ENCODE measurements at regions not wholly inside any gene's neighbourhood (a gene's known extent, or its start where the extent isn't known, plus 50 kb on each side); places are given as distances from the start of the nearest gene placed in this dataset.

DNA sequence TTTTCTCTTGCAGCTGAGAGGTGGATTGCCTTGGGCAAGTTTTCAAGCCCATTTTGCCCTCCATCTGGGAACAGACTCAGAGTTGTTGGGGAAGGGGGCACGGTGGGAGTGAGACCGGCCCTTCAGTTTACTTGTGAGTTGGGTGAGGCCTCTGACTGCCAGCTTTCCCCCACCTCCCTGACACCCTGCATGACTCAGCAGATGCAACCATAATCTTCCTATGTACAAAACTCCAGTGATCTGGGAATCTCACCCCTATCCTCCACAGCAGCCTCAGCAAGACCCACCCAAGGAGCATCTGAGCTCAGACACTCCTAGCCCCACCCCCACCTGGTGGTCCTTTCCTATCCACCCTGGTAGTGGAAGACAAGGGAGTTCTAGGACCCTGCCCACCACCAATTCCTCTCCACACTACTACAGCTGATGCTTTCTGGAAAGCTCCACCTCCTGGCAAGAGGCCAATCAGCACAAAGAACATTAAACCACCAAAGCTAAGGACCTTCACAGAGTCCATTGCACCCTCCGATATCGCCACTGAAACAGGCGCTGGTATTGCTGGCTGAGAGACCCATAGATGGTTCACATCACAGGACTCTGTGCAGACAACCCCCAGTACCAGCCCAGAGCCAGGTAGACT, 99.4 kb upstream of the STK26 start:
- no peaks in the 10 kb centered on the region for H3K9me3 ChIP-seq (replicated peaks in 1 of 2; ENCODE audit: control insufficient read depth in 2 of 2, insufficient read depth in 1 of 2, low read depth in 1 of 2, low read length in 2 of 2)
- WGBS, 2 donors (ENCODE audit: extremely low coverage in 2 of 2, insufficient read length in 2 of 2, insufficient replicate concordance in 1 of 2): no CpG with 5 or more reads among the region's 5 CpGs
- no peaks in the 10 kb centered on the region for H3K4me1 ChIP-seq (ENCODE audit: control insufficient read depth in 2 of 2, insufficient read depth in 1 of 2, low read depth in 1 of 2, low read length in 2 of 2)
- no peak overlapping the region for H3K9ac ChIP-seq (ENCODE audit: low read depth, low read length, poor library complexity)
- no peak overlapping the region for H2BK12ac ChIP-seq (ENCODE audit: low read length)
- H3K27me3 ChIP-seq (ENCODE audit: control insufficient read depth in 3 of 3, insufficient read depth in 3 of 3, low read depth in 1 of 3, low read length in 3 of 3): peaks cover 0 to 28% (median 0%) of the 10 kb centered on the region in 3 experiments
- no peak overlapping the region for H3K27ac ChIP-seq (replicated peaks; ENCODE audit: low read length)
- no peak overlapping the region for H2BK15ac ChIP-seq (ENCODE audit: low read length)
- H2BK5ac ChIP-seq (ENCODE audit: low read length): no peak overlapping the region
- no peak overlapping the region for H4K8ac ChIP-seq (ENCODE audit: low read depth, low read length)
- no peak overlapping the region for H3K4ac ChIP-seq (ENCODE audit: low read length)
- H3K4me2 ChIP-seq (ENCODE audit: insufficient read depth, low read length, poor library complexity, severe bottlenecking): no peak overlapping the region
- H3K18ac ChIP-seq (ENCODE audit: low read length): no peak overlapping the region
- no peak for DNase-seq (ENCODE audit: low spot score)
- no peak overlapping the region for H4K91ac ChIP-seq (ENCODE audit: low read depth, low read length, poor library complexity)
- no peak overlapping the region for H2AFZ ChIP-seq (ENCODE audit: low read length)
- H3K4me3 ChIP-seq (ENCODE audit: low read length in 2 of 2): no peak overlapping the region
- no peaks in the 10 kb centered on the region for H3K36me3 ChIP-seq (replicated peaks in 1 of 2; ENCODE audit: control insufficient read depth in 2 of 2, insufficient read depth in 2 of 2, low read length in 2 of 2)
- H3K79me1 ChIP-seq (ENCODE audit: low read depth, low read length): no peaks in the 10 kb centered on the region
- no peak overlapping the region for H2AK5ac ChIP-seq (ENCODE audit: low read depth, low read length)
- no peak overlapping the region for H2BK120ac ChIP-seq (ENCODE audit: low read depth, low read length)
- H3K14ac ChIP-seq (ENCODE audit: low read length): no peak overlapping the region
- H3K23ac ChIP-seq (ENCODE audit: low read depth, low read length, poor library complexity): no peak overlapping the region

DNA sequence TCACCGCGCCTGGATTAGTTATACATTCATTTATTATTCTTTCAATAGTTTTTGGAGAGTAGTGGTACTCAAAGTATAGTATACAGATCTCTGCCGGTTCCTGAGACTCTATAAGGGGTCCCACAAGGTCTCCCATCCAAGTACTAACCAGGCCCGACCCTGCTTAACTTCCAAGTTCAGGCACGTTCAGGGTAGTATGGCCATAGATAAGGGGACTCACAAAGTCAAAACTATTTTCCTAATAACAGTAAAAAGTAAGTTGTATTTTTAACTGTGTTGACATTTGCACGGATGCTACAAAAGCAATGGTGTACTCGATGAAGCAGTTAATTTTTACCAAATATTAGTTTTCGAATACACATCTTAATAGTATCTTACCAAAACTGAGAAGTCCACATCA, 84.4 kb upstream of the STK26 start:
- H3K4me3 ChIP-seq (ENCODE audit: low read length in 2 of 2): no peak overlapping the region
- H4K91ac ChIP-seq (ENCODE audit: low read depth, low read length, poor library complexity): no peak overlapping the region
- H4K8ac ChIP-seq (ENCODE audit: low read depth, low read length): no peak overlapping the region
- H3K4me1 ChIP-seq (ENCODE audit: control insufficient read depth in 2 of 2, insufficient read depth in 1 of 2, low read depth in 1 of 2, low read length in 2 of 2): no peaks in the 10 kb centered on the region
- no peak overlapping the region for H2BK12ac ChIP-seq (ENCODE audit: low read length)
- H3K9me3 ChIP-seq (replicated peaks in 1 of 2; ENCODE audit: control insufficient read depth in 2 of 2, insufficient read depth in 1 of 2, low read depth in 1 of 2, low read length in 2 of 2): no peaks in the 10 kb centered on the region
- H3K79me1 ChIP-seq (ENCODE audit: low read depth, low read length): no peaks in the 10 kb centered on the region
- H3K27ac ChIP-seq (replicated peaks; ENCODE audit: low read length): no peak overlapping the region
- H3K27me3 ChIP-seq (ENCODE audit: control insufficient read depth in 3 of 3, insufficient read depth in 3 of 3, low read depth in 1 of 3, low read length in 3 of 3): peaks cover 0 to 54% (median 0%) of the 10 kb centered on the region in 3 experiments
- no peak for DNase-seq (ENCODE audit: low spot score)
- no peak overlapping the region for H2BK15ac ChIP-seq (ENCODE audit: low read length)
- no peak overlapping the region for H3K14ac ChIP-seq (ENCODE audit: low read length)
- no peak overlapping the region for H2BK120ac ChIP-seq (ENCODE audit: low read depth, low read length)
- no peak overlapping the region for H2BK5ac ChIP-seq (ENCODE audit: low read length)
- H3K18ac ChIP-seq (ENCODE audit: low read length): no peak overlapping the region
- no peak overlapping the region for H2AFZ ChIP-seq (ENCODE audit: low read length)
- H3K4me2 ChIP-seq (ENCODE audit: insufficient read depth, low read length, poor library complexity, severe bottlenecking): no peak overlapping the region
- H3K36me3 ChIP-seq (replicated peaks in 1 of 2; ENCODE audit: control insufficient read depth in 2 of 2, insufficient read depth in 2 of 2, low read length in 2 of 2): no peaks in the 10 kb centered on the region
- WGBS, 2 donors (ENCODE audit: extremely low coverage in 2 of 2, insufficient read length in 2 of 2, insufficient replicate concordance in 1 of 2): no CpG with 5 or more reads among the region's 8 CpGs
- H3K4ac ChIP-seq (ENCODE audit: low read length): no peak overlapping the region
- no peak overlapping the region for H3K9ac ChIP-seq (ENCODE audit: low read depth, low read length, poor library complexity)
- no peak overlapping the region for H2AK5ac ChIP-seq (ENCODE audit: low read depth, low read length)
- H3K23ac ChIP-seq (ENCODE audit: low read depth, low read length, poor library complexity): no peak overlapping the region

DNA sequence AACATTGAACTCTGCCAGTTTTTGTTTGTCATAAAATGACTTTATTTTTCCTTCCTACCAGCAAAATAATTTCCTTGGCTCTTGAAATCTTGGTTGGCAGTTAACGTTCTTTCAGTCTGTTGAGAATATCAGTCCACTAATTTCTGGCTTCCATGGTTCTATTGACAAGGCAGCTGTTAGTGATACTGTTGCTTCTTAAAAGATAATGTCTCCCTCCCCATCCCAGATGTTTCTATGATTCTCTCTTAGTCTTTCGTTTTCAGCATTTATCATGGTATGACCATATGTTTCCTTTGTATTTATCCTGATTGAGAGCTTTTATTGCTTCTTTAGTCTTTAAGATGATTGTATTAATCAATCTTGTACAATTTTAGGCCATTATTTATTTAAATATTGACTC, 81.1 kb upstream of the STK26 start:
- no peak overlapping the region for H2AFZ ChIP-seq (ENCODE audit: low read length)
- H3K4me2 ChIP-seq (ENCODE audit: insufficient read depth, low read length, poor library complexity, severe bottlenecking): no peak overlapping the region
- H2BK5ac ChIP-seq (ENCODE audit: low read length): no peak overlapping the region
- H3K14ac ChIP-seq (ENCODE audit: low read length): no peak overlapping the region
- no peak overlapping the region for H3K18ac ChIP-seq (ENCODE audit: low read length)
- H3K4ac ChIP-seq (ENCODE audit: low read length): no peak overlapping the region
- no peak overlapping the region for H2BK12ac ChIP-seq (ENCODE audit: low read length)
- WGBS, 2 donors (ENCODE audit: extremely low coverage in 2 of 2, insufficient read length in 2 of 2, insufficient replicate concordance in 1 of 2): no CpG with 5 or more reads among the region's 2 CpGs
- no peak overlapping the region for H3K27ac ChIP-seq (replicated peaks; ENCODE audit: low read length)
- H2BK15ac ChIP-seq (ENCODE audit: low read length): no peak overlapping the region
- H3K27me3 ChIP-seq (ENCODE audit: control insufficient read depth in 3 of 3, insufficient read depth in 3 of 3, low read depth in 1 of 3, low read length in 3 of 3): peaks cover 0 to 53% (median 0%) of the 10 kb centered on the region in 3 experiments
- H3K9me3 ChIP-seq (replicated peaks in 1 of 2; ENCODE audit: control insufficient read depth in 2 of 2, insufficient read depth in 1 of 2, low read depth in 1 of 2, low read length in 2 of 2): no peaks in the 10 kb centered on the region
- H3K36me3 ChIP-seq (replicated peaks in 1 of 2; ENCODE audit: control insufficient read depth in 2 of 2, insufficient read depth in 2 of 2, low read length in 2 of 2): no peaks in the 10 kb centered on the region
- H4K91ac ChIP-seq (ENCODE audit: low read depth, low read length, poor library complexity): no peak overlapping the region
- no peak overlapping the region for H2BK120ac ChIP-seq (ENCODE audit: low read depth, low read length)
- no peaks in the 10 kb centered on the region for H3K4me1 ChIP-seq (ENCODE audit: control insufficient read depth in 2 of 2, insufficient read depth in 1 of 2, low read depth in 1 of 2, low read length in 2 of 2)
- H3K4me3 ChIP-seq (ENCODE audit: low read length in 2 of 2): no peak overlapping the region
- DNase-seq (ENCODE audit: low spot score): no peak
- H3K23ac ChIP-seq (ENCODE audit: low read depth, low read length, poor library complexity): no peak overlapping the region
- no peak overlapping the region for H2AK5ac ChIP-seq (ENCODE audit: low read depth, low read length)
- no peaks in the 10 kb centered on the region for H3K79me1 ChIP-seq (ENCODE audit: low read depth, low read length)
- H4K8ac ChIP-seq (ENCODE audit: low read depth, low read length): no peak overlapping the region
- H3K9ac ChIP-seq (ENCODE audit: low read depth, low read length, poor library complexity): no peak overlapping the region

DNA sequence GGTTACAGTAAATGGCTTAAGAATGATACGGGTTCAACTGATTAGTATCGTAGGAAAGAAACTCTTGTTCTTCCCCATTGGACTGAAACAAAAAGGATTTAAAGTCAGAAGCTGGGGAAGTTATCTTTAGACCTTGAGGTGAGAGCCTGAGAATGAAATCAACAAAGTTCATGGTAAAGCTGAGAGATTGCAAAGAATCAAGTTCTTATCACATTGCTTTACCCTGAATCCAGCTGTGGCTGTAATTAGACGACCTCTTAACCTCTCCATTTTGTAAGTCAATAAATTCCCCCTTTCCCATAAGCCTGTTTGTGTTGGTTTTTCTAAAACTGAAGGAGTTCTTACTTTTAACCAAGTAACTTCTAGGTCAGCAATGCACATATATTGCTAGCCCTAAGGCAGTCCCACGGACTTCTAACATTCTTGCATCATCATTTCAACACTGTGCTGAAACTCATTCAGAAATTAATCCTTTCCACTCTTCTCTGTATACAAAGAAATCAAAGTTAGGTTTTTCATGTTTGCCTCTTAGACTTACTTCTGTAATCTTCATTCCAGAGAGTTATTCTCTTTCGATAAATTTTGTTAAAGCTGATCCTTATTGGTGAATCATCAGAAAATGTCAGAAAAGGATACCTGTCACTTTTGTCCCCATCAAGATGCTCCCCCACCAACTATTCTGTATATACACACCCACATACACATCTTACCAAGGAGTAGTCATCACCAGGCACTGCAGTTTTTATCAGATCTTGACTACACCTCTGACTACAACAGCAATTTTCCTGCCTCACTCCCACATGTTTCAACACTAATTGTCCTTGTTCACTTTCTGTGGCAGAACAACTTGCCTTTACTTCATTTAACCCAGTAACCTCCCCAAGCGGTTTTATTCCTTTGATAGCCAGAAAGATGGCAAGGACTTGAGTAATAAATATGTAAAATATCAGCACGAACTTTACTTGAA, 77.9 kb upstream of the STK26 start:
- no peak overlapping the region for H3K14ac ChIP-seq (ENCODE audit: low read length)
- no peak overlapping the region for H2BK5ac ChIP-seq (ENCODE audit: low read length)
- H3K4ac ChIP-seq (ENCODE audit: low read length): no peak overlapping the region
- no peaks in the 10 kb centered on the region for H3K79me1 ChIP-seq (ENCODE audit: low read depth, low read length)
- H3K27ac ChIP-seq (replicated peaks; ENCODE audit: low read length): no peak overlapping the region
- no peak overlapping the region for H4K8ac ChIP-seq (ENCODE audit: low read depth, low read length)
- H3K27me3 ChIP-seq (ENCODE audit: control insufficient read depth in 3 of 3, insufficient read depth in 3 of 3, low read depth in 1 of 3, low read length in 3 of 3): peaks cover 0 to 39% (median 0%) of the 10 kb centered on the region in 3 experiments
- H2AFZ ChIP-seq (ENCODE audit: low read length): no peak overlapping the region
- H3K4me1 ChIP-seq (ENCODE audit: control insufficient read depth in 2 of 2, insufficient read depth in 1 of 2, low read depth in 1 of 2, low read length in 2 of 2): no peaks in the 10 kb centered on the region
- no peak overlapping the region for H3K9ac ChIP-seq (ENCODE audit: low read depth, low read length, poor library complexity)
- WGBS, 2 donors (ENCODE audit: extremely low coverage in 2 of 2, insufficient read length in 2 of 2, insufficient replicate concordance in 1 of 2): no CpG with 5 or more reads among the region's 7 CpGs
- H2BK15ac ChIP-seq (ENCODE audit: low read length): no peak overlapping the region
- H2AK5ac ChIP-seq (ENCODE audit: low read depth, low read length): no peak overlapping the region
- no peak overlapping the region for H2BK12ac ChIP-seq (ENCODE audit: low read length)
- no peaks in the 10 kb centered on the region for H3K9me3 ChIP-seq (replicated peaks in 1 of 2; ENCODE audit: control insufficient read depth in 2 of 2, insufficient read depth in 1 of 2, low read depth in 1 of 2, low read length in 2 of 2)
- H2BK120ac ChIP-seq (ENCODE audit: low read depth, low read length): no peak overlapping the region
- H3K4me2 ChIP-seq (ENCODE audit: insufficient read depth, low read length, poor library complexity, severe bottlenecking): no peak overlapping the region
- H4K91ac ChIP-seq (ENCODE audit: low read depth, low read length, poor library complexity): no peak overlapping the region
- no peak overlapping the region for H3K18ac ChIP-seq (ENCODE audit: low read length)
- no peak for DNase-seq (ENCODE audit: low spot score)
- H3K23ac ChIP-seq (ENCODE audit: low read depth, low read length, poor library complexity): no peak overlapping the region
- H3K36me3 ChIP-seq (replicated peaks in 1 of 2; ENCODE audit: control insufficient read depth in 2 of 2, insufficient read depth in 2 of 2, low read length in 2 of 2): no peaks in the 10 kb centered on the region
- H3K4me3 ChIP-seq (ENCODE audit: low read length in 2 of 2): no peak overlapping the region
